Effector memory CD4-positive, alpha-beta T cell (primary cell): ENCODE measurements at regions not wholly inside any gene's neighbourhood (a gene's known extent, or its start where the extent isn't known, plus 50 kb on each side); places are given as distances from the start of the nearest gene placed in this dataset.

Source experiments
- DNase-seq, 3 donors: peaks; one replicate each; pipeline ENCODE4 v3.0.0-alpha.2; 2020
- H3K27ac ChIP-seq: 2 replicates; pipeline ENCODE4 v1.7.0; 2013; ENCODE audit warnings: mild to moderate bottlenecking, low read length, moderate library complexity; ENCODE audit not compliant: insufficient read depth, poor library complexity, severe bottlenecking
- H3K27me3 ChIP-seq: replicated peaks from 2 replicates; pipeline ENCODE4 v1.7.0; 2013; ENCODE audit warnings: mild to moderate bottlenecking, low read length; ENCODE audit not compliant: insufficient read depth, control insufficient read depth, poor library complexity, severe bottlenecking
- H3K36me3 ChIP-seq: 2 replicates; pipeline ENCODE4 v1.7.0; 2013; ENCODE audit warnings: mild to moderate bottlenecking, low read length, moderate library complexity; ENCODE audit not compliant: control insufficient read depth, insufficient read depth
- H3K4me1 ChIP-seq: 2 replicates; pipeline ENCODE4 v1.7.0; 2013; ENCODE audit warnings: low read length, mild to moderate bottlenecking; ENCODE audit not compliant: control insufficient read depth, insufficient read depth, poor library complexity, severe bottlenecking
- H3K4me3 ChIP-seq: 2 replicates; pipeline ENCODE4 v1.7.0; 2013; ENCODE audit warnings: low read length, low read depth, mild to moderate bottlenecking; ENCODE audit not compliant: insufficient read depth, poor library complexity, severe bottlenecking
- H3K9me3 ChIP-seq: 2 replicates; pipeline ENCODE4 v1.7.0; 2013; ENCODE audit warnings: mild to moderate bottlenecking, low read length, moderate library complexity; ENCODE audit not compliant: control insufficient read depth

- Histone ChIP-seq H3K4me1 (no peaks in the 10 kb centered on the region), H3K27ac (no peak overlapping the region), H3K36me3 (no peaks in the 10 kb centered on the region), H3K9me3 (no peaks in the 10 kb centered on the region), H3K4me3 (no peak overlapping the region), H3K27me3 (no peaks in the 10 kb centered on the region)
- DNase-seq: no peak
Measured at GRCh38 chr4:149999485-150000074, 78.7 kb upstream of the DCLK2 start.

DNA sequence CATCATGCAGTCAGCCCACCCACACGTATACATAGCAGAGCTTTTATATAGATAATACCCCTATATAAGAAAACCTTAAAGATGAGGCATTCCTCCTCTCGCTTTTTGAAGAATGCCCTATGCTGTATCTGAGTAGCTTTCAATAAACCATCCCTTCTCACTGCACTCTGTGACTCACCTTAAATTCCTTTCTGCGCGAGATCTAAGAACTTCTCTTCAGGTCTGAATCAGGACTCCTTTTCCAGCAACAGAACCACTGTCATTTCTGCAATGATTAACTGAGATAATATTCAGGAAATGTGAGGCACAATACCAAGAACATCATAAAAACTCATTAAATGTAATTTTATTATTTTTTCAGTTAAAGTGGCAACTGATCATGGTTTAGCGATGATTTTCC is 76.4 kb upstream of the DCLK2 start:
- no peak overlapping the region for H3K4me3 ChIP-seq
- no peaks in the 10 kb centered on the region for H3K36me3 ChIP-seq
- no peak for DNase-seq
- no peaks in the 10 kb centered on the region for H3K4me1 ChIP-seq
- H3K27me3 ChIP-seq: peaks cover 3% of the 10 kb centered on the region
- no peaks in the 10 kb centered on the region for H3K9me3 ChIP-seq
- H3K27ac ChIP-seq: no peak overlapping the region

GRCh38 chr4:150002561-150002960 is 75.7 kb upstream of the DCLK2 start:
- DNase-seq: no peak
- no peaks in the 10 kb centered on the region for H3K9me3 ChIP-seq
- no peaks in the 10 kb centered on the region for H3K4me1 ChIP-seq

GRCh38 chr4:150004481-150004880 is 73.8 kb upstream of the DCLK2 start:
- Histone ChIP-seq H3K27ac (no peak overlapping the region), H3K4me1 (no peaks in the 10 kb centered on the region), H3K27me3 (peaks cover 3% of the 10 kb centered on the region)

More at GRCh38 chr4:150002561-150002960, 75.7 kb upstream of the DCLK2 start:
- Histone ChIP-seq H3K4me3 (no peak overlapping the region), H3K36me3 (no peaks in the 10 kb centered on the region), H3K27ac (no peak overlapping the region), H3K27me3 (peaks cover 3% of the 10 kb centered on the region)

DNA sequence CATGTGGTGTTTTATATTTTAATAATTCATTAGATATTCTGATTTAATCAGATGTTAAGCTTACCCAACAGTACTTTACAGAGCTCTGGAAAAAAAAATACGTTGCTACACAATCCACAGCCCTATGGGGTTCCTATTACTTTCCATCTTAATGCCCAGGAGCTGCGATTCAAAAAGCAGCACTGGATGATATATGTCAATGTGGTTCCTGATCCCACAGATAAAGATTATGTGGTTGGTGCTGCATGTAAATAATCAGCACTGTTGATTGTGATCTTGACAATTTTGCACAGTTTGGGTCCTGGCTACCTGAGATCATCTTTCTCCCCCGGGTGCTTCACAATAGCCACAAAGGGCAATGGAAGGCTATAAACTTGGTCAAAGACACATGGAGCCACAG is 72.7 kb upstream of the DCLK2 start:
- DNase-seq: no peak
- Histone ChIP-seq H3K27me3 (peaks cover 3% of the 10 kb centered on the region), H3K9me3 (no peaks in the 10 kb centered on the region), H3K36me3 (no peaks in the 10 kb centered on the region), H3K4me3 (no peak overlapping the region), H3K27ac (no peak overlapping the region), H3K4me1 (no peaks in the 10 kb centered on the region)

More at GRCh38 chr4:150004481-150004880, 73.8 kb upstream of the DCLK2 start:
- Histone ChIP-seq H3K9me3 (no peaks in the 10 kb centered on the region), H3K4me3 (no peak overlapping the region), H3K36me3 (no peaks in the 10 kb centered on the region)
- DNase-seq: no peak

- Histone ChIP-seq H3K9me3 (no peaks in the 10 kb centered on the region), H3K4me3 (no peak overlapping the region), H3K27ac (no peak overlapping the region), H3K4me1 (no peaks in the 10 kb centered on the region), H3K27me3 (peaks cover 3% of the 10 kb centered on the region), H3K36me3 (no peaks in the 10 kb centered on the region)
- no peak for DNase-seq
Measured at GRCh38 chr4:150006197-150006596, 72.0 kb upstream of the DCLK2 start.

- H3K4me3 ChIP-seq: no peak overlapping the region
- H3K9me3 ChIP-seq: no peaks in the 10 kb centered on the region
- DNase-seq: no peak
- no peaks in the 10 kb centered on the region for H3K4me1 ChIP-seq
- peaks cover 3% of the 10 kb centered on the region for H3K27me3 ChIP-seq
- no peak overlapping the region for H3K27ac ChIP-seq
- no peaks in the 10 kb centered on the region for H3K36me3 ChIP-seq
Measured at GRCh38 chr4:150007512-150007911, 70.7 kb upstream of the DCLK2 start.

GRCh38 chr4:150008546-150008945 is 69.7 kb upstream of the DCLK2 start:
- peaks cover 3% of the 10 kb centered on the region for H3K27me3 ChIP-seq
- H3K36me3 ChIP-seq: no peaks in the 10 kb centered on the region
- H3K4me3 ChIP-seq: no peak overlapping the region
- no peak overlapping the region for H3K27ac ChIP-seq
- no peaks in the 10 kb centered on the region for H3K9me3 ChIP-seq
- no peaks in the 10 kb centered on the region for H3K4me1 ChIP-seq
- no peak for DNase-seq

- Histone ChIP-seq H3K27me3 (peaks cover 3% of the 10 kb centered on the region), H3K36me3 (no peaks in the 10 kb centered on the region), H3K4me1 (no peaks in the 10 kb centered on the region), H3K9me3 (no peaks in the 10 kb centered on the region), H3K27ac (no peak overlapping the region), H3K4me3 (no peak overlapping the region)
- no peak for DNase-seq
Measured at GRCh38 chr4:150009533-150009932, 68.7 kb upstream of the DCLK2 start.

GRCh38 chr4:150010525-150011126 is 67.6 kb upstream of the DCLK2 start:
- no peak overlapping the region for H3K27ac ChIP-seq
- no peaks in the 10 kb centered on the region for H3K9me3 ChIP-seq
- no peaks in the 10 kb centered on the region for H3K4me1 ChIP-seq
- H3K4me3 ChIP-seq: no peak overlapping the region
- no peaks in the 10 kb centered on the region for H3K36me3 ChIP-seq
- DNase-seq: no peak
- H3K27me3 ChIP-seq: peaks cover 3% of the 10 kb centered on the region
